NCI-H2029 (cell line): ENCODE measurements at regions not wholly inside any gene's neighbourhood (a gene's known extent, or its start where the extent isn't known, plus 50 kb on each side); places are given as distances from the start of the nearest gene placed in this dataset.

ENCODE experiments used
- DNase-seq: peaks from one replicate; lab custom pipeline; 2025; lab: John Stamatoyannopoulos, UW

DNA sequence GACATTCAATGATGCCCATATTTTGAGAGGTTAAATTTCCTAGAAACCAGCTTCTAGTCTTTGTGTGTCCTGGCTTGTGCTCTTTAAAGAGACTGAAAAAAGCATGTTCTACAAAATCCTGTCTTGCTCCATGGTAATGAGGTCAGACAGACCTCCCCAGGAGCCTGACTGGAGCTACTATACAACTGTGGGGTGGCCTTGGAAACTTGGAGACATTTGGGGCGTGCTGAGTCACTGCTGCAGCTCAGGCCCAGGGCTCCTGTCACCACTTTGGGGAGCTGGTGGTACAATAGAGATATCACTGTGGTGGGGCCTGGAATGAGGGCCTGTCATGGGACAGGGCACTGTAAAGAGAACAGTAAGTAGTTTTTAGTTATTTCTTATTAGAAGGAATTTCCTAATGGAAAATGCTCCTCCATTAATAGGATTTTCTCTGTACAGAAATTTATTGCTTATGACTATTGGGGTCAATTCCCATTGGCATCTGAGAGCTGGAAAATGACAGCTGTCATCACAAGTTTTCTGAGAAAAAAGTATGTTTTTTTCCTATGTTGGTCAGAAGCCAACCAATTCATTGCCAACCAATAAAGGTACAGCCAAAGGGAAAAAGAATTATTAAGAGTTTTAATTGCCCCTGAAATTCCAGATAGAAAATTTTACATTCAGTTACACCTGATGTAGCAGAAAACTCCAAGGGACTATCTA lies 207.4 kb upstream of the JADE1 start:
- no peak for DNase-seq

DNA sequence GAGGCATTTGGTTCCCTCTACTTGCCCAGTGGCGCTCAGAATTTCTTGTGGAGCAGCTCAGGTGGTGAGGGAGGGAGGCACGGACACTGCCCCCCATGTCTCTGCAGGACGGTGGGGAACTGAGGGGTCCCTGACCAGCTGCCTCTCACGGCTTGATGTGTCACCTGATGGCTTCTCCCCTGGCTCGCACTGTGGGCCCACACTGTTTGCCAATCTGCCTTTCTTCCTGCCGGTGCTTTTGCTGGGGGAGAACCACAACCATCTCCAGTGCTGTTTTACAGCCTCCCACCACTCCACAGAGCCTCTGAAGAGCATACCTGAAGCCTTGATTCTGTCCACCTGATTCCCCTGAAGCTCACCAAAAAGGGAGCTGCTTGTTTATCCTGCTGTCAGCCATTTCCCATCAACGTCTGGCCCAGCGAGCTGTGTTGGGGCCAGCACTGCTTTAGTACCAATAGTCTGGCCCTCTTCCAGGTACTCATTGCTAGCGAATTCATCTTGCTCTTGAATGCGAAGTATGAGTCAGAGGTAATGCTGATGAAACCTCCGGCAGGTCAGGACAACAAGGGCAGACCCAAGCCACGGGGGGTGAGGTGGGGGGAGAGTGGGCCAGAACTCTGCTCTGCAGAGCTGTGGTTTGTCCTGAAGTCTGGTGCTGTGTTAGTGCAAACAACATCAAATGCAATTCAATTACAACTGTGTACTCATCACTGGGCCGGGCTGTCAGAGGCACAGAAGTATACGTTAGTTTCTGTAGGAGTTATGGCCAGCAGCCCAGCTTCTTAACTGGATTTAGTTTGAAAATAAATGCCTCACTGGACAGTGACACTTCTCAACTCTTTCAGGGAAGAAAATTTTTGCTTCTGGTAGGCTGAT lies 208.3 kb upstream of the JADE1 start:
- DNase-seq = peak; percentile 94

DNA sequence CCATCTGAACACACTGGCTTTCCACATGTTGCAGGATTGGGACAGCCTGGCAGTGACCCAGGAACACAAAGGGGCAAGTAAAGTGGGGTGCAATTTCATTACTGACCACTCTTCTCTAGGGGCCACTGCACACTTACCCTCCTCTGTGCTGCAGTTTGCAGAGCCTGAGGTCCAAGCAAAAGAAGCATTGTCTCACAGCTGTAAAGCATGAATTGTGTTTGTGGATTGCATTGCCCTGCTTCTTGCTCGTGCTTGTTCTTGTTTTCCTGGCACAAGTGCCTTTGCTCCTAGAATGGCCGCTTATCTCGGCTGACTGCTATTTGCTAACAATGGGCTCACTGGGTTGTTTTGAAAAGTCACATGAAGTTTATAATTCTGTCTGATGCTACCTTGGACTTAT lies 209.1 kb upstream of the JADE1 start:
- DNase-seq = no peak

DNA sequence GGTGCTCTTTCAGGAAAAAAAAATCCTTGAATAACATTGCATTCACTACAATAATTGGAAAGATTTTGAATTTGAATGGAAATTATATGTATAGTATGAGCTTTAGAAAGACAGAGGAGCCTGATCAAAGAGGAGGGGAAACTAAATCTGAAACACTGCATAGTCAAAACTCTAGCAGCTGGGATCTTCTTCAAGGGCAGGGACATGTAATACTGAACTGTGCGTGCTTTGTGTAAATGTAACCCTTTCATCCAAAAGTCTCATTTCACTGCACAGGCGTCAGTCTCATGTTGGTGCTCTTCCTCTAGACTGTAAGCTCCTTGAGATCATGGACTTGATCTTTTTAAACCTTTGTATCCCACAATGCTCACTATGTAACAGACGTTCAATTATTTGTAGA lies 212.0 kb upstream of the JADE1 start:
- DNase-seq = no peak

DNA sequence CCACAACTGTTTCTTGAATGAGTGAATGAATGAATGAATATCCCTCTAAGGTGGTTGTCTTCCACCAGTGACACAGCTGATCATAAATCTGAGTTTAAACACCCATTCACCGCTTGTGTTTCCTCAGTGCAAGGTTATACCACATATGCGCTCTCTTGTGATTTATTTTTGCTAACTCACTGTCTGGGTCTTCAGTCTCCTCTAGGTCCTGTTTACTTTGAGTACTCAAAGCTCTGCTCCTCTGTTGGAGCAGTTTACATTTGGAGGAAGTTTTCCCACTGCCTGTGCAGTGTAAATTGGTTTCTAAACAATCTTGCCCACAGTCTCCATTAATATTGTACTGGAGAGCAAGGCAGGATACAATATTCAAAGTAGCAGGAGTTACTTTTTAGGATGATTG lies 212.6 kb upstream of the JADE1 start:
- DNase-seq = no peak

DNA sequence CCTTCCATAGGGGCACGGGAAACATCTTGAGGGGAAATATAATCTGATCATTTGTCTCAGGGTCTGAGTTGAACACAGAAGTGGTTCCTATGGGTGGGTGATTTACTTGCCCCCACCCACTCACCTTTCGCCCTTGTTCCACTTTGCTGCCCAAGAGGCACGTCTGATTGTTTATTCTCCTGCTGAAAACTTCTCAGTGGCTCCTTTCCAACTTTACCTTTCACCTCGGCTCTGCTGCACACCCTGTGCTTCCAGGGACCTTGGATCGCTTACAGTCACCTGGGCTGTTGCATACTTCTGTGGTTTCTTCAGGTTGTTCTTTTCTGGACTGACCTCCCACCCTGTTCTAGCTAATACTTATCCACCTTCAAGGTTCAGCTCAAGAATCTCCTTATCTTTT lies 213.4 kb upstream of the JADE1 start:
- DNase-seq = no peak

DNA sequence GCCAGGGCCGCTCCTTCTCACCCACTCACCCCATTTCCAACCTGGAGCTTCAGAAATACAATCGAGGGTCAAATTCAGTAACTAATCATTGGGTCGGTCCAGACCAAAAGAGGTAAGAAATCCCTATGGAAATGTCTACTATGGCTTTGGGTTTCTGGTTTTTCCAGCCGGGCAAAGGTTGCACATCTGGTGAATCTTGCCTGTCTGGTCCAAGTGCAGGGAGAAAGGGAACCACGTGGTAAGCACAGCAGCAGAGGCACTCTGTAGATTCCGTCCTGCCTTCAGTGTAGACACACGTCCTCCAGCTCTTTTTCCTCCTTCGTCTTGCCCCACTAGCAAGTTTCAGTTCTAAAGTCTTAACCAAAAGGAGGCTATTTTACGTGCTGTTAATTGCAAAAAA lies 218.0 kb upstream of the JADE1 start:
- no peak for DNase-seq

DNA sequence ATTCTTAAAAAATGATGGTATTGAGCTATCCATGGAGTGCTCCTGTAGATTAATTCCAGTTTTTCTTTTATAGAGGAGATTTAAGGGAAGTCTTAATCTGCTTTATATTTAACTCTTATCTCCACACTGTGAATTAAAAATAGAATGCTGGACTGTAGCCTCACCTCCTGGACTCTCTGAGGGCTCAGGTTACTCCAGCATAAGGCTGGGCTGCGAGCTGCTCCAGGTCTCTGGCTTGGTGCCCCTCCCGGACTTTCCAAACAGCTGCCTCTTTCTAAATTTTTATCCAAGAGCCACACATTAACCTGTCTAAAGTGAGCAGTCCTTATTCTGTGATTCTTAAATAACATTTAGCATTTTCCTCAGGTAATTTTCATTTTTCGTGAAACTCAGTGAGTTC lies 218.7 kb upstream of the JADE1 start:
- DNase-seq = no peak

DNA sequence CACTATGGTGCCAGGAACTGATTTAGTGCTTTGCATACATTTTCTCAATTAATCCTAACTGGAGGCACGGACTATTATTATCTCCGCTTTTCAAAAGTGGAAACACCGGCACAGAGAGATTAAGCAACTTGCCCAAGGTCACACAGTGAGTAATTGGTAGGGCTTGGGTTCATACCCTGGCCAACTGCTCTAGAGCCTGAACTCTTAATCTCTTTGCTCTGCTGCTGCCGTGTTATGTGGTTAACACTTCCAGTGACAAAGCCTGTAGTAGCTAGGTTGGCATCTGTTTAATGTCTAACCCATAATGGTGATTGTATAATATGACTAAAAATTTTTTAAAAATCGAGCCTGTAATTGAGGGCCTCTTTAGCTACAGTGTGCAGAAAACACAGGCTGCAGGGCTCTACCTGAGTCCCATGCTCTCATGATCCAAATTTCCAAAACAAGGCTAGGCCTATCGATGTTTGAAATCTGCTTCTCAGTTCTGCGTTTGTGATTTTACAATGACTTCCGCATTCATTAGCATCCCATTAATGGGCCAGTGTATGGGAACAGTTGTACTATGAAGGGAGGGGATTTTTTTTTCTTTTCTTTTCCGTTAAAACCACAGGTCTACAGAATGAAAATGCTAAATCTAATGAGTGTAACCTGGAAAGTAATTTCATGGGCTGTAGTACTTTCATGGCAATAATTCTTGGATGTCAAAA lies 219.3 kb upstream of the JADE1 start:
- no peak for DNase-seq

DNA sequence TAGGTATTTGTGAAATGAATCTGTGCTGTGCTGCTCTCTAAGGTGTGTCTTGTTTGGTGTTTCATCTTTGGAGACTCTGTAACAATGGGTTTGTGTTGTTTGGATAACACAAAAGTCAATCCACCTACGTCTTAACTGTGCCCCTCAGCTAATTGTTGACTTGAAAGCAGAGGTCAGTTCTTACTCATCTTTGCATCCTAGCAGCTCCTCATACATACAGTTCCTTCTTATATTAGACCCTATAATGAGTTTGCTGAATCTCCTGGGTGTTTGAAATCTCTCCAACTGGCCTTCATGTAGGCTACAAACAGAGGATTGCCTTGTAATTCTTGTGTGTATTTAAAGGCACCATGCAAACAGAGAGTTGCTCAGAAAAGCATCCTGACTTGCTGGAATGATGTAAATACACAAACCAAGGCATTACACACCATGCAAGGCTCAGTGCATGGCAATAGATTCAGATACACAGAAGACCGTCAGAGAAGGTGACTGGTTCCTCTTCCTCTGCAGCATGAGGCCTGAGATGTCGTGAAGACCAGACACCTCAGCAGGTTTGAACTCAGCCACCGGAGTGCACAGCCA lies 220.0 kb upstream of the JADE1 start:
- no peak for DNase-seq

DNA sequence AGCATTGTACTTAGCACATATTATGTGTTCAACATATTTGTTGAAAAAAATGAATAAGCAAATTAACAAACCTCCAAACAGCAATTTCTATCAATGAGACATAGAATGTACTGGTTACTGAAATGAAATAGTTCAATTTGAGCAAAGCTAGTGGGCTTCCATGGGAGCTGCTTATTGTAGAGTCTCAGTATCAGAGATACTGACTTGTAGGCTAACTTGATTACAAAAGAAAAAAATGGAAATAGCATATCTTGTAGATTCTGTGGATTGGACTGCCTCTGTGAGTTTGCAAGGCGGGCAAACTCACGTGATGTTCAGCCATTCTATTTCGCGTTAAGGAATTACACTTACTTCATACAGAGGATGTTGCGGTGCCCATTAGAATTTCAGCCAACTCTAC lies 222.1 kb upstream of the JADE1 start:
- DNase-seq = no peak

DNA sequence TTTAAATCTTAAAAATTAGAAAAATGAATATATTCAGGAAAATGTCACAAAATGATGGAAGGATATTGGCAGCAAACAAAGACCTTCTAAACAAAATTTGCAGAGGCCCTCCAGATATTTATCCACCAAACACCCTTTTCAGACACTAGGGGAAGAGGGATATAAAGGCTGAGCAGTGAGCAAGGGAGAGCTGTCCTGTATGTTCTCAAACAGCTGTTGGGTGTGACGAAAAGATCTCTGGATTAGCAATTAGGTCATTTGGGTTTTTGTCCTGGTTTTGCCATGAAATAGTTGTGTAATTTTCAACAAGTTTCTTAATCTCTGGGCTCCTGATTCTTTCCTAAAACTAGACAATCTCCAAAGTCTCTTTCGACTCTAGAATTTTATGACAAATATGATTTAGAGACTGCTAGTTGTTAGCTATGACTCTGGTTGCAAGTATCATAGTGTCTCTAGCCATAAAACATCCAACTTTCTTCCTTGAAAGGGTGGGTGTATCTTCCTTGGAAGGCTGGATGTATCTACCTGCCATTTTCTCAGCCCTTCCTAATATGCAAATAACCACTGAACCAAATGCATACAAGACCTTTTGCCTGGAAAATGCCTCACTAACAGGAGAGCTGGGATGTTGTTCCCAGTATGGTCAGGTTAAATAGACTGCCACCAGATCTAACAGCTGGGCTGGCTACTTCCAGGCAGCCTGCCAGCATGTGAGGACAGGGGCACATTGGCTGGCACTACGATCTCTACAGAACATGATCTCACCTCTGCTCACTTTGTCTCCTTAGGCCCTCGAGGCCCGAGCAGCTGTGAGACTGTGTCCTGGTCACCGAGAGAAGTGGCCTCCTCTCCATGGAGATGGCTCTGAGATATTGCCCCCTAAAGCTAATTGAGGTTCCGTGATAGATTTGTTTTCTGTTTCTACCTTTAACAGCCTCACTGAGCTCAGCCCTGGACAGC lies 225.5 kb upstream of the JADE1 start:
- DNase-seq = peak; percentile 87

DNA sequence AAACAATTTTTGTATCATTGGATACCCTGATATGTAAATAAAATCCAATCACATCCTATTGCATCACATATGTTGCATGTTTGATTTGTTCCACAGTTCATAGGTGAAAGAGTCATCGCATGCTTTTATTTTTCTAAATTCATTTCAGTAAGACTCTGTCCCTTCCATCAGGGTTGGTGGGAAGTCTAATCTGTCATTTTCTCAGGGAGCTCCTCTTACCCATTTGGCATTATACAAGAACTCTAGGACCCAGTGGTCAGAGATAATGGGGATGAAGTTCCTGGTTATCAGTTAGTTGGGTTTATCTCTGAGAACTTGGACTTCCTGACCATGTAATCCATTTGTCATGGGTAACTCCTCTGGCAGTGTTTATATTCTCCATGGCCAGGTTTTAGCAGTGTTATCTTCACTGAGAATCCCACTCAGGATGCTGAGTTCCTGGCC lies 227.1 kb upstream of the JADE1 start:
- DNase-seq = no peak

DNA sequence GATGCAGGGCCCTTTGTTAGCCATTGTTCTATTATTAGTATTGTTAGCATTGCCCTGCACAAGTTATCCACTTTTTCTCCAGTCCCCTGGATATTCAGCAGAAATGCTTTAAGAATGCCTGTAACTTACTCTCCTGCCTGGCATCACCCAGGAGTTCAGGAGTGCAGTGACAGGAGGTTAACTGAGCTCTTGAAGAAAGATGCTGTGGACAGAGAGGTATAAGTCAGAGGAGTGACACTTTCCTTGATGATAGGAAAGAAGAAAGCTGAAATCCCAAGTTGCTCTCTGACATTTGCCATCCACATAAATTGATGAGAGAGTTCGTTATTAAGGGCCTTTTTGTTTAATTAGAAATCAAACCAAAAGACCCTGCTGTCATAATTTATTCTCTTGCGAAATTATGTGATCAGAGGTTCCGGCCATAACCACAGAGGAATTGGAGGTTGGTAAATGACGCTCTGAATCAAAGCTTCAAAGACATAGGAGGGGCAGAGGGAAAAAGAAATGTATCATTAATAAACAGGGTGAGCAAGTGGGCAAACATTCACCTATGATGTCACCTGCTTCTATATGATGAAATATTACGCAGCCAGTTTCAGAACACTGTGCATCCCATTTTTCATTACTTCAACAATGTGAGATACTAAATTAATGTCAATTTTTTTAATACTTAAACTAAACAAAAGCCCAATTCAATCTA lies 230.2 kb upstream of the JADE1 start:
- no peak for DNase-seq

DNA sequence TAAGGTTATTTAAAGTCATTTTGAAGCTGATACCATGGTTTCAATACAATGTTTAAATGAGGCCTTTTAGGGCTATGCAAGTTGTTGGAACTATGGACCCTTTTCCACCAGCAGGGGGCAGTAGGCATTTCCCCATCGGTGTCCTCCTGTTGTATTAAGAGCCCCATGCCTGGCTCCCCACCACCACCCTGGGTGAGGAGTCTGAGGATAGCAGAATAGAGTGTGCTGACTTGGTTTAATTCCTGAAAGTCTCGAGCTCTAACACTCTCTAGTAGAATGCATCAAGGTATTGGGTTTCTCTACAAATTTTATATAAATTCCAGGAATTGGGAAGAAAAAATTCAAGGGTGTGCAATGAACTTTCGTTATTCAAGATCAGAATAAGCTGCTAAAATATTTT lies 234.8 kb upstream of the JADE1 start:
- DNase-seq = peak; percentile 38

DNA sequence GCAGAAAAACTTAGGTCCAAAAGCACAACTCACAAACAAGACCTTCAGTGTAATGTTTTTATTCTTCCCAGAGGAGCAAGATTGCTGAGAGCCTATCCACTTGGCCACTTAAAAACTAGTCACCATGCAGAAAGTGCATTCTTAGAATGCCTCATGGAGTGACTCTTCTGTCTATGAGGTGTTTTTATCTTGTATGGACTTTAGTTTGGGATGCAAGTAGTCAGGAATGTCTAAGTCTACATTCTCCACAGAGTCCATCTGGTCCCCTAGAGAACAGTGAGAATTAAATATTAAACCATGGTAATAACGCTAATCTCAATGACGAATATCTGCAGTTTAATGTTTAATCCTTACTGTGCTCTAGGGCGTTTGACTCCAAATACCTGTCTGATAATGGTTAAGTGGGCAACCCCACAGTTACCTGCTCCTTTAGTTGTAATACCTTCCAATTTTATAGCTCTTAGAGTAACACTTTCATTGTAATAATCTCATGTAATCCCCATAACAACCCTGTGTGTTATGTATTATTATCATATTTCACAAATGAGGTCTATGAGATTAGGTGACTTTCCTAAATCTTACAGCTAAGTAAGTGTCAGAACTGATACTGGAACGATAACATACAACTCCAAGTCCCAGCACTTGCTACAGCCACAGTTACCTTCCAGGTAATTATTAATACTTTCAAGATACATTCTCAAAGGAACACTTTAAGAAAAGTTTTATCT lies 235.6 kb upstream of the JADE1 start:
- no peak for DNase-seq

DNA sequence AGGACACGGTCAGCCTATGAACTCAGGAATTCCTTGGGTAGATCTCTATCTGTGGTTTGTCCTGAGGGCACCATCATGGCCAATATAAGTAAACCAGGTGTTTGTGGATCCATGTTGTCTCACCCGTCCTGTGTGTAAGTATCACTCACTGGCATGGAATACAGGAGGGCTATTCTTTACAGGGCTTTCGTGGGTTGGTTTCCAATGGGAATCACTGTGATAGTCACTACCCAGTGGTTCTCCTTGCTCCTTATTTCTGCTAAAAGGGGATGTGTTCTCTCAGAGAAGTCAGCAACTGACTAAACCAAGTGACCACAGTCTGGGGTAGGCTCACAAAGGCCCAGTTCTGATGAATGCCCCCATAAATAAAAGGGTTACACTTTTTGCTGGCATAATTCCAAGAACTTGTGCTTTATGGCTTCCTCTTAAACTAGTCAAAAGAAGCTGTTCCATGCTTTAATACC lies 236.7 kb upstream of the JADE1 start:
- DNase-seq = no peak

DNA sequence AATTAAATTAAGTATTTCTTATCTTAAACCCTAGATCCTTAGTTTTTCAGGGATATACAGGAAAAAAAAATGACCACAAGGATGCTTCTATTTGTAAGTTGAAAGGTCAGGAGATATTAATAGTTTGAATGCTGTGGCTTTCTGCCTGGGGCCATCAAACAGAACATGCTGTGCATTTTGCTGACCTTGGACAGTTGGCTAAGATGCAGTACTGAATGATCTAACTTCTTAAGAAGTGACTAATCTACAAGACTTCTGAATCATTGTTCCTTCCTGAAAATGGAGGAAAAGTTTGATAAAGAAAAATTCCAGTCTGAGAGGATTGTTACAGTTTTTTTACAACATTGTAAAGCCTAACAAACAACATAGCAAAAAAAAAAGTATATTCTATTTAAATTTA lies 237.8 kb upstream of the JADE1 start:
- no peak for DNase-seq

DNA sequence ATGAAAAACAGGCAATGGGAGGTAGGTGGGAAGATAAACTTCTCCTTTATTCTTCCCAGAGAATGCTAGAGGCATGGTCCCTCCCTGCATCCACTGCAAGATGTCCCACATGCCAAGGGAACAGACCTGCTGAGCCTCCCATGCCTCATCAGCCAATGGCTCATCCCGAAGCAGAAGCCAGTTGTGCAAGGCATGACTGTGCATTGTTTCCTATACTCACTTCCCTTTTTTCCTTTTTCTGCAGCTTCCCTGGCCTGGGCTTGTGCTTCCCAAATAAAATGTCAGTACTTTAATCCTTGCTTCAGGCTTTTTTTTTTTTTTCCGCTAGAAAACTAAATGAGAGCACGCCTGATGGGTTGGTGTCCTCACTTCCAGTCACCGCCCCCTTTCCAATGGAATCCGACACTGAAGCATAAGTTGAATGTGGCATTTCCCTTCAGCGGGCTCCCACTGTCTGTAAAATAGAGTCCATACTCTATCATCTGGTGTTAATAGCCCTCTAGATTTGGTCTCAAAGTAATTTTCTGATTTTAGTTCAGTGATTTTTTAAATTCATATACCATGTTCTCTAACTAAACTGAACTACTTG lies 239.0 kb upstream of the JADE1 start:
- no peak for DNase-seq

DNA sequence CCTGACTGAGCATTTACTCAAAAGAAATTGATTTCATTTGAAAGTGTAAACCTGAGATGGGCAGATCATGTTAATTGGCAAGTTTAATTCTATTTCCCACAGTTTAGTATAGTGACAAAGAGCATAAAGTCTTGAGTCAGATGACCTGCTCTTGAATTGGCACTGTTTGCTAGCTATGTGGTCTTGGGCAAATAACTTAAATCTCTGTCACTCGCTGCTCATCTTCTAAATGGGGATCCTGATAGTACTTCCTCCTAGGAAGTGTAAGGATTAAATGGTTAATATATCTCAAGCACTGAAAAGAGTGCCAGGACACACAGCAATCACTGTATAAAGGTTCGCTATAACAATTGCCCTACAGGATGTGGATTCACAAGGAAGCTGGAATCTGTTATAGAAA lies 242.8 kb upstream of the JADE1 start:
- no peak for DNase-seq
